Progenitor cell of endocrine pancreas (in vitro differentiated cells): ENCODE measurements at regions not wholly inside any gene's neighbourhood (a gene's known extent, or its start where the extent isn't known, plus 50 kb on each side); places are given as distances from the start of the nearest gene placed in this dataset.

ENCODE experiments used
- DNase-seq: peaks from one replicate; pipeline ENCODE4 v3.0.0; 2021; ENCODE audit warnings: low spot score; ENCODE audit not compliant: unreplicated experiment
- H3K27ac Mint-ChIP-seq: 2 replicates; pipeline ENCODE4 v1.8.0; 2021; ENCODE audit warnings: mild to moderate bottlenecking, moderate library complexity, mixed read lengths
- H3K27me3 Mint-ChIP-seq: 2 replicates; pipeline ENCODE4 v1.8.0; 2021; ENCODE audit warnings: mixed read lengths
- H3K36me3 Mint-ChIP-seq: 2 replicates; pipeline ENCODE4 v1.8.0; 2022; ENCODE audit warnings: mixed read lengths; ENCODE audit not compliant: insufficient read depth
- H3K4me1 Mint-ChIP-seq: 2 replicates; pipeline ENCODE4 v1.8.0; 2021; ENCODE audit warnings: low read depth, mixed read lengths
- H3K4me3 Mint-ChIP-seq: 2 replicates; pipeline ENCODE4 v1.8.0; 2021; ENCODE audit warnings: low read depth, mild to moderate bottlenecking, moderate library complexity, mixed read lengths
- H3K9me3 Mint-ChIP-seq: 2 replicates; pipeline ENCODE4 v1.8.0; 2021; ENCODE audit warnings: low read depth, mixed read lengths
- TF ChIP-seq, protein P1 (sequence below): fragments of 200-600 bp; sonication (generic); IDR thresholded peaks from one replicate; pipeline ENCODE4 v1.5.0; 2021; ENCODE audit warnings: antibody characterized with exemption, mild to moderate bottlenecking; ENCODE audit not compliant: unreplicated experiment

DNA sequence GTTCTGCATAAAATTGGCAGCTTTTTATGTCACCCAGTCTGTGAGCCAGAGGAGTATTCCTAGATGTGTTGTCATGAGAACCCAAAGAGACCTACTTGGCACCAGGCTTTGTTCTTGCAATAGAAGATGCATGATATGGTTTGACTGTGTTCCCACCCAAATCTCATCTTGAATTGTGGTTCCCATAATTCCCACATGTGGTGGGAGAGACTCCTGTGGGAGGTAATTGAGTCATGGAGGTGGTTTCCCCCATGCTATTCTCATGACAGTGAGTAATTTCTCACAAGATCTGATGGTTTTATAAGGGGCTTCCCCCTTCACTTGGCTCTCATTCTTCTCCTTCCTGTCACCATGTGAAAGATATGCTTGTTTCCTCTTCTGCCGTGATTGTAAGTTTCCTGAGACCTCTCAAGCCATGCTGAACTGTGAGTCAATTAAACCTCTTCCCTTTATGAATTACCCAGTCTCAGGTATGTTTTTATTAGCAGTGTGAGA, 572.0 kb upstream of the ATP2B1 start:
- Mint-ChIP-seq H3K27me3 (no peaks in the 10 kb centered on the region), H3K36me3 (peaks cover 3% of the 10 kb centered on the region), H3K4me3 (no peak overlapping the region), H3K27ac (no peak overlapping the region), H3K4me1 (no peaks in the 10 kb centered on the region), H3K9me3 (peaks cover 31% of the 10 kb centered on the region)
- no peak for DNase-seq
- TF ChIP-seq, protein P1, sequence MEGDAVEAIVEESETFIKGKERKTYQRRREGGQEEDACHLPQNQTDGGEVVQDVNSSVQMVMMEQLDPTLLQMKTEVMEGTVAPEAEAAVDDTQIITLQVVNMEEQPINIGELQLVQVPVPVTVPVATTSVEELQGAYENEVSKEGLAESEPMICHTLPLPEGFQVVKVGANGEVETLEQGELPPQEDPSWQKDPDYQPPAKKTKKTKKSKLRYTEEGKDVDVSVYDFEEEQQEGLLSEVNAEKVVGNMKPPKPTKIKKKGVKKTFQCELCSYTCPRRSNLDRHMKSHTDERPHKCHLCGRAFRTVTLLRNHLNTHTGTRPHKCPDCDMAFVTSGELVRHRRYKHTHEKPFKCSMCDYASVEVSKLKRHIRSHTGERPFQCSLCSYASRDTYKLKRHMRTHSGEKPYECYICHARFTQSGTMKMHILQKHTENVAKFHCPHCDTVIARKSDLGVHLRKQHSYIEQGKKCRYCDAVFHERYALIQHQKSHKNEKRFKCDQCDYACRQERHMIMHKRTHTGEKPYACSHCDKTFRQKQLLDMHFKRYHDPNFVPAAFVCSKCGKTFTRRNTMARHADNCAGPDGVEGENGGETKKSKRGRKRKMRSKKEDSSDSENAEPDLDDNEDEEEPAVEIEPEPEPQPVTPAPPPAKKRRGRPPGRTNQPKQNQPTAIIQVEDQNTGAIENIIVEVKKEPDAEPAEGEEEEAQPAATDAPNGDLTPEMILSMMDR: no peak

- Mint-ChIP-seq H3K36me3 (peaks cover 3% of the 10 kb centered on the region), H3K27ac (no peak overlapping the region), H3K27me3 (no peaks in the 10 kb centered on the region), H3K9me3 (peaks cover 31% of the 10 kb centered on the region), H3K4me3 (no peak overlapping the region), H3K4me1 (no peaks in the 10 kb centered on the region)
- TF ChIP-seq, protein P1: no peak
- no peak for DNase-seq
Observed at GRCh38 chr12:90280033-90280432, 571.4 kb upstream of the ATP2B1 start.

DNA sequence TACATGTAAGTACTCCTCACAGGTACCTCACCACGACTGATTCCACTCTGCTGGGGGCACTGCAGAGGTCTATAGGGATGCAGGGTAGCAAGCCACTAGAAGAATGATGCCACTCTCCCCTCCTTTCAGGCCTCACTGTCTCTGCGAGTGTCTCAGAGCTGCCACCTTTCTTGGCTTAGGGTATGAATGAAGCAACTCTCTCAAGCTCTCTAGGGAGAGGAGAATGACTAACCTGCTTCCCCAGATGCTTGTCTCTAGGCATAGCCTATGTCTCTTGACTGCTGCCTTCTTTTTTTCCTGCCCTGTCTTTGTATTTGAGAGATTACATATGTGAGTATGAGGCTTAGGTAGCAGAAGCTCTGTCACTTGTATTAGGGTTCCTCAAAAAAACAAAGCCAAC, 566.5 kb upstream of the ATP2B1 start:
- H3K36me3 Mint-ChIP-seq: no peaks in the 10 kb centered on the region
- no peak for DNase-seq
- H3K27ac Mint-ChIP-seq: no peak overlapping the region
- peaks cover 3% of the 10 kb centered on the region for H3K9me3 Mint-ChIP-seq
- H3K27me3 Mint-ChIP-seq: no peaks in the 10 kb centered on the region
- H3K4me1 Mint-ChIP-seq: no peaks in the 10 kb centered on the region
- no peak overlapping the region for H3K4me3 Mint-ChIP-seq
- TF ChIP-seq, protein P1: no peak

GRCh38 chr12:90274407-90274806, 565.8 kb upstream of the ATP2B1 start:
- H3K4me3 Mint-ChIP-seq: no peak overlapping the region
- H3K36me3 Mint-ChIP-seq: no peaks in the 10 kb centered on the region
- no peak overlapping the region for H3K27ac Mint-ChIP-seq
- TF ChIP-seq, protein P1: no peak
- no peaks in the 10 kb centered on the region for H3K27me3 Mint-ChIP-seq
- DNase-seq: no peak
- no peaks in the 10 kb centered on the region for H3K4me1 Mint-ChIP-seq
- no peaks in the 10 kb centered on the region for H3K9me3 Mint-ChIP-seq

DNA sequence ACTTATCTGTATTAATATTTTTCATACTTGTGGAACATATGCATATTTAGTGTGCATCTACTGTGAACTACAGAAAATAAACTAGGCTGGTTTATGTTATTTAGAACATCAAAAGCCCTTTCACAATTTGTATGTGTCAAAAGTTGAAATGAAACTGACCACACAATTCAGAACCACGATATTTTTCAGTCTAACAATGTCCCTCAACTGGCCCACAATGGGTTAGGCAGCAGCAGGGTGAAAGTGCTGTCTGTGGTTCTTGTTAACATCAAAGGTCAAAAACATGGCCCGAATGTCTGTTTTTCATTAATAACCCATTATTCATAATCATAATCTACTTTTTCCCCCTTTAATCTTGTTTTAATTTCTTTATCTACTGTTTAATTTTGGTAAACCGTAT, 559.9 kb upstream of the ATP2B1 start:
- Mint-ChIP-seq H3K4me1 (no peaks in the 10 kb centered on the region), H3K9me3 (no peaks in the 10 kb centered on the region), H3K27ac (no peak overlapping the region), H3K4me3 (no peak overlapping the region), H3K27me3 (no peaks in the 10 kb centered on the region), H3K36me3 (no peaks in the 10 kb centered on the region)
- no peak for DNase-seq
- TF ChIP-seq, protein P1: no peak
